HG03378 (cell line): ENCODE measurements at regions not wholly inside any gene's neighbourhood (a gene's known extent, or its start where the extent isn't known, plus 50 kb on each side); places are given as distances from the start of the nearest gene placed in this dataset.
"Not testable (repeated sequence)": the region's sequence is repeated elsewhere in the genome, so short reads cannot be mapped to it uniquely, and the experiment has no call there.

Source experiments
- ATAC-seq: cut with Tn5 transposase; IDR thresholded peaks from one replicate; pipeline ENCODE4 v1.9.1; 2021; ENCODE audit warnings: mild to moderate bottlenecking, moderate library complexity; ENCODE audit not compliant: unreplicated experiment

DNA sequence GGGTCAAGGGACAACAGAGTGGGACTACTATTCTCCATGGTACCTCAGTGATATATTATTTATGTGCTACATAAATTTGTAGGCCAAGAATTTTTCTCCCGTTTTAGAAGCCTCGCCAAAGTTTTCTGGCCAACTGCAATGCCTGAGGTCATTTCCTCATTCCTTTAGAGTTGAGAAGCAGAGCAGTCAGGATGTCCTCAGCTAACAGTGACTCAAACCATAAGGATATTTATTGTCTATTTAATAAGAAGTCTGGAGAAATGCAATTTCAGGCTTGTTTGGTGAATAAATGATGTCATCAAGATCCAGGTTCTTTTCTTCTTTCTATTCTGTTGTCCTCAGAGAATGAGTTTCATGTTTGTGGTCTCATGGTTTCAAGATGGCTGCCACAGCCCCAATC lies 91.0 kb downstream of the ADCYAP1 start:
- ATAC-seq, result no peak

DNA sequence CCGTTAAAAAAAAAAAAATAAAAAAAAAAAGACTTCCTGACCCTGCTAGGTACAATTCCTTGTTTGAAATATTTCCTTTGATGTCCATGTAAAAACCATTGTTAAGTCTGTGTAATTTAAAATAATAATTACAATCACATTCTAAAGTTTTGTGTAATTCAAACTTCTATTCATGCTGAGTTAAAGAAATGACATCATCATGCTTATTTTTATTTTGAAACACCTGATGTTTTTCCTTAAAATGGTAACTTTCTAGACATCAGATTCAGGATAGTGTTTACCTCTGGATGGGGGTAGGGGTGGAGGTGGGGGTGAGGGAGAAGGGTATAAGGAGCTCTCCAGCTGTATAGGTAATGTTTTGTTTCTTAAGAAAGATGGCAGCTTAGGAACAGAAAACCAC lies 92.8 kb downstream of the ADCYAP1 start:
- ATAC-seq, result no peak

DNA sequence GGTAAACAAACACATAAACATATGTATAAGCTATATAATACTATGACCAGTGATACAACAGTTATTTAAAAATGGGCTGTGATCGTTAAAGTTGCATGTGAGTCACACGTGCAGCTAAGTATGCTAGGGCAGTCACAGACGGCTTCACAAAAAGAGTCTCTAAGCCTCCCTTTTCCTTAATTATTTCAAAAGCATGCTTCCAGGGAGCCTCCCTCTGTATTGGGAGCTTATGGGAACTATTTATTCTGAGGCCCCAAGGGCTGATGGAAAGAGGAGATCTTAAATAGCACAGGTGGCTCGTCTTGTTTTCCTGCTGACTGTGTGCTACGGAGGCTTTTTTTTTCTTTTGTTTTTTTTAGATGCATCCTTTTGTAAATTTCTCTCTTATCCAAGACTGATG lies 94.3 kb downstream of the ADCYAP1 start:
- no peak for ATAC-seq

DNA sequence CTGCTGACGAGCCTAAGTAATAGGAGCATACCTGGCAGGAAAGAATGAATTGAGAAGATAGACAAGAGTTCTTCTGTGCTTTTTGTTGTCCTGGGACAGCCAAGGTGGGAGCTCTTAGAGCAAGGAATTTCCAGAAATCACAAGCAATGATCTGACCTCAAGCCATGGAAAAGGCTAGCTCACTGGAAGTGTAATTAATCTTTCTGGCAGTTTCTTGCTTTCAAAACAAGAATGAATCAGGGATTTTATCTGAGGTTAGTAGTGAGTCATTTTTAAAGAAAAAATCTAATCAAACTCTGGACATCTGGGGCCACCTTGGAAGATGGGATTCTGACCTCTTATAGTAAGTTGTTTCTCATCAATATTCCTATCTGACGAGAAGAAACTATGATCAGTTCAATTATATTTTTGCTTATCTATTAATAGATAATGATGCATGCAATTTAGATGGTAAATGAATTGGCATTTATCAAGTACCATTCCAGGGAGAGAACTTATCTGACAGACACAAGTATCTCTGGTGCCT lies 98.0 kb downstream of the ADCYAP1 start:
- ATAC-seq, result no peak

DNA sequence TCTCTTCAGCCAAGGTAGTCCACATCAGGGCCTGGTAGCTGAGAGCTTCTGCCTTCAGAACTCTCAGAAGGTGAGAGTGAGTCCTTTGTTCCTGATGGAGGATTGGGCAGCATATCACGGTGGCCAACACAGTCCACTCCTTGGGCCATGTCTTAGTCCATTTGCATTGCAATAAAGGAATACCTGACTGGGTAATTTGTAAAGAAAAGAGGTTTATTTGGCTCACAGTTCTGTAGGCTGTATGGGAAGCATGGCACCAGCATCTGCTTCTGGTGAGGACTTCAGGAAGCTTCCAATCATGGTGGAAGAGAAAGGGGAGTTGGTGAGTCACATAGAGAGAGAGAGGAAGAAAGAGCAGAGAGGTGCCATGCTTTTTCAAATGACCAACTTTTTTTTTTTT lies 98.8 kb downstream of the ADCYAP1 start:
- no peak for ATAC-seq

DNA sequence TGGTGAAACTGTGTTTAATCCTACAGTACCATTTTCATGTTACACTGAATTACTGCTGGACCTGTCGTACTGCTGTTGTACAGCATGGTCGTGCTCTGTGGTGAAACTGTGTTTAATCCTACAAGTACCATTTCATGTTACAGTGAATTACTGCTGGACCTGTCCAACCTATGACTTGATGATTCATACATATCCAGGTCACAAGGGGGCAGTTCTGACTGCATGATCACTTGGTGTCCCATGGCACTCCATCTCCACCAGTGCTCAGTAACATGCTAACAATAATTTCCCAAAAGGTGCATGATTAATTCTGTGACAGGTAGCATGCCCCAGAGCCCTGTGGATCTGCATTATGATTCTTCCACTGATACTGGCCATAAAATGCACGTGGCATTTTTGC lies 101.6 kb downstream of the ADCYAP1 start:
- no peak for ATAC-seq

DNA sequence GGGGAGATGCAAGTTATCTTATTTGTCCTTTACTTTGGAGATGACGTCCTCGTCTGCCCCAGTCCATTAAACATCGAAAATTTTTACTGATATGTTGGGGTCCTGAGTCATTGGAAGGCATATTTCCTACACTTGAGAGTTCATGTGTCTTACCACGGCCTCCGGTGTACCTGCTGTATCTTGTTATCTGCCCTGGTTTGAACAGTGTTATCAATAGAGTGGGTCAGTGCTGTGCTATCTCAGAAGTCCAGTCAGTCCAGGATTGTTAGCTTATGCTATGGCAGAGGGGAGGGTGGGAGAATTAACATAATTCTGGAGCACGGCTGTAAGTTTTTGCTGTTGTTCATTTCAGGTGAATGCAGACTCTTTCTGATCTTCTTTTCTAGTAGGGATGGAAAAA lies 102.3 kb downstream of the ADCYAP1 start:
- no peak for ATAC-seq

DNA sequence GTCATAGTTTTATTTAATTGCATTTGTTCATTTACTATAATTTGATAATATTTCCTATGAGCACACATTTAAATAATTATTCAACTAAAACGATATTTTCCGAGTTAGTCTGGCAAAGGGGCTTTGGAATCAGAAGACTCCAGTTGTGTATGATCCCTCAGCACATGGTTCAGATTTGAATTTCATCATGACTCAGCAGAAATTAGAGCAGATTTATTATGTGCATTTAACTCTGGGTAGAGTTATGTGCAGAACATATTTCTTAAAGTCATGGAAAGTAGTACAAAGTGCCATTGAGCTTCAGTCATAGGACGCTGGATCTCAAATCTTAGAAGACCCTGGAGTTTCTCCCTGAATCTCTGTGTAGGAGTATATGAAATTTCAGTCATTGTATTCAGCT lies 106.7 kb downstream of the ADCYAP1 start:
- ATAC-seq, result no peak

DNA sequence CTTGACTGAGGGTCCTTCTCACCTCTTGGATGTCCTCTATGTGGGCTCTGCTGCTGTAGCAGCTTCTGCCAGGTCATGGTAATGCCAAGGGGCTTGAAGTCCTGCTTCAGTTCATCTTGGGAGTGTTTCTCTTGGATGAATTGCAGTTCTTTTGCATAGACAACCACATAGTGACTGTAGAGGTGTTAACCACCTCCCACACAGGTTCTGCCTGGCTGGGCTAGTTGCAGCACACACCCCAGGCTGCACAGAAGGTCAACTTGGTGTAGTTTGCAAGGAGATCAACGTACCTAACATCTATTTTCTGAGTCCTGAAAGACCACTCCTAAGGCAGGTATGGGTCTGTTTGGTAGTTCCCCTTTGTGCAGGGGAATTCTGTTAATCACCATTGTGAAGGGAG lies 108.1 kb downstream of the ADCYAP1 start:
- no peak for ATAC-seq

DNA sequence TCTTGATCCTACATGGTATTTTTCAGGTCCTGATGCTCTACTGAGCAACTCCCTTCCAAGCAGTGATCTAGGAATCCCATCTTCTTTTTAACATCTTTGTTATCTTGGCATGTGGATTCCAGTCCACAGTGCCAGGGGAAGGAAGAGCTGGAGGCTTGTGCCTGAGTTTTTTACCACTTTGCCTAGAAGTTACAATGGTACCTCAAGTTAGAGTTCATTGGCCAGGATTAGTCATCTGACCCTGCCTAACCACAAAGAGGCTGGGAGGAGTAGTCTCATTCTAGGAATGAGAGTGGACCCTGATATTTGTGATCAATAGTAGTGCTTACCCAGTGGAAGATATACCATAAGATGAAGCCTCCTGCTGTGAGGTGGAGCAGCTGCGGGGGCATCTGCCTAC lies 109.3 kb downstream of the ADCYAP1 start:
- no peak for ATAC-seq

DNA sequence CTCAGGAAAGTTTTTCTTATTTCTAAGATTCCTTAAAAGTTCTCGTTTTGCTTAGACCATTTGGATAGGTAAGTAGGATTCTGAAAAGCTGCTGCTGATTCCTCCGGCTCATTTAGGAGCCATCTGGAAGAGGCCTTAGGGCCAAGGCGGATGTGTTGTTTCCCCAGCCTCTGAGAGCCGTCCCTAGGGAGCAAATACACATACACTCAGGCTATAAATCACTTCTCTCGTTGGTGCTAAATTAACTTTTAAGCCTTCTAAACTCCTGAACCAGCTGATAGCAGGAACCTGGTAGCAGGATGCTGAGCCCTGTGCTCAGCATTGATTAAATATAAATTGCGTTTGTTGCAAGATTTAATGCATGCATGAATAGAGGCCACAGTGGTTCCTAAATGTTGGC lies 109.8 kb downstream of the ADCYAP1 start:
- ATAC-seq, result no peak

DNA sequence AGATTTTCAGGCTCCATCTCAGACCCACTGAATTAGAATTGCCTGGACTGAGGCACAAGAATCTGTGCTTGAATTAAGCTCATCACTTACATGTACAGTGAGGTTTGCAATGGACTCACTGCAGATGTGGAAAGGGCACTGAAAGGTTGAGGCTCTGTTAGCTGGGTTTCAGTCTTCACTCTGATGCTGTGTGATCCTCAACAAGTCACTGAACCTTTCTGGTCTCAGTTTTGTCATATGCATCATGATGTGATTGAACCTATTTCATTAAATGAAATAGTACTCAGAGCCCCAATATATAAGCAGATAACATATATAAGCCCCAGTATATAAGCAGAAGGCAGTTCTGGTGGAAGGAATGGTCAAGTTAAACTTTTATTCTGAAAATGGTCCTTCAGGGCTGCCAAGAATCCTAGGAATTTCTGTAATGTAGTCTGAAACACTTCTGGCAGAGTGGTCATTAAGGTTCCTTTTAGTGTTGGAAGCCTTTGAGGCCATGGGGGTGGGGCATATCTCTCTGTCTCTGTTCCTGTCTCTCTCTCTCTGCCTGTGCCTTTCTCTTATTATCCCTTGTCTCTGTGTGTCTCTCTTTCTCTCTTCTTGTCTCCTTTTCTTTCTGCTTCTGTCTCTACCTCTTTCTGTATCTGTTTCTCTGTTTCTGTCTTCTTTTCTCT lies 110.4 kb downstream of the ADCYAP1 start:
- ATAC-seq, result no peak

DNA sequence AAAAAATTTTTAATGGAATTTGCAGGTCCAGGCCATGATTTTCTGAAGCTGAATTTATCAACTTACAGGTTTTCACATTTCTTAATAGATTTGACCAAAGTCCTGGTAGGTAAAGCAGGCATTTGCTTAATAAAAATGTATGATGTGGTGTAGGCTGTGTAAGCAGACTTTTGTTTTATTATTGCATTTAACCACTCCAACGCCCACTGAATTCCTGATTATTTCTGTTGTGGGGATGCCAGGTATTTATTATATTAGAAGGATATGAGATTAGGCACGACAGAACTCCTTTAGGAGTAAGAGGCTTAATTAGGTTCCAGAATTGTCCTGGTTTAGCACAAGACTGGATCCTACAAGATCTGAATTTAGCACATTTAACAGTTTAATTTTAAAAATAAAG lies 111.1 kb downstream of the ADCYAP1 start:
- ATAC-seq, result no peak

DNA sequence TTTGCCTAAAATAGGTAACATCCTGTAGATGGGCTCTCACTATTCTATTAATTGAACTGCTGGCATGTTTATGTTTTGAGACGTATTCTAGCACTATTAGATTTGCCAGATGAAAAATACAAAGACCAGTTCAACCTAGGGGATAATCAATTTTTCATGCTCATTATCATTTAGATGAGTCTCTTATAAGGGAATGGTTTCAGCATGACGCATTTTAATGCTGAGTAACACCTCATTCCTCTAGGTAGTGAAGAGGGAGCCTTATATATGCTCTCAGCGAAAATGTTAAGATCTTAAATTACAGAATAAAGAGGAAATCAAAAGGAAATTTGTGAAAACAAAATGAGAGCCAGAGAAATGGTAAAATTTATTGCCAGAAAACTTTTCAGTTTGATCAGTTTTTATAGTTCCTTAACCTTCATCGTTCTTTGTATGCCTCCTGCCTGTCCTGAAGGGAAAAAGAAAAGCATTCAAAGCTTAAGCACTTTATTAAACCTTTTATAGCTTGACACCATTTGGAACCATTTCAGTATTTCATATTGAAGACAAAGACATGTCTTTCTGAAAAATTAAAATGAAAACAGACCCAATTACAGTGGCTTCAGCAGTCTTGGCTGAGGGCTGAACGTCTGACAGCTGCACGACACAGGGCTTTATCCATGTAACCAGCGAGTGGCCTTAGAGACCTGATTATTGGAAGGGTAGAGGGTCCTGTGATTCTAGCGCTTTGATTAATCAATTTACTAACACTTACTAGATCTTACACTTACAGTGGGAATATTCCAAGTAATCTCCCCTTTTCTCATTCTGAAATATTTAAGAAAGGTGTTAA lies 112.8 kb downstream of the ADCYAP1 start:
- no peak for ATAC-seq

DNA sequence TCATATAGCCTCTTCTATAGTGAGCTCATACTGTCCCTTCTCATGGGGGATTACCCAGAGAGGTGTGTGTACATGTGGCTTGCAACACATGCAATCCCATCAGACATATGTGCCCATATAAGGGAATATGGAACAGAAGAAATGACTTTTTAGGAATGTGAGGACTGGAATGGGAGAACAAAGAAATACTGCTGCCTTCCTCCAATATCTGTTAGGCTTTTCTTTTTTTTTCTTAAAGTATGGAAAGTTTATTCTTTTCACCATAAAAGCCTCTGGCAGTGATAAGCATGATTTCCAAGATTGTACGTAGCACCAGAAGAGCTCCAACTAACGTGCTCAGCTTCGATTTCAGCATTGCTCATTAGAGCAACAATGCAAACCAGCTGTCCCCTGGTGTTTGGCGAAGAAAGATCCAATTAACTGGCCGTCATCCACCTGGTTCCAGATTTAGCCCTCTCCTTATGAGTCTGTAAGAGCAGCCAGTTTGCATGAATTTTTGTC lies 113.6 kb downstream of the ADCYAP1 start:
- no peak for ATAC-seq

DNA sequence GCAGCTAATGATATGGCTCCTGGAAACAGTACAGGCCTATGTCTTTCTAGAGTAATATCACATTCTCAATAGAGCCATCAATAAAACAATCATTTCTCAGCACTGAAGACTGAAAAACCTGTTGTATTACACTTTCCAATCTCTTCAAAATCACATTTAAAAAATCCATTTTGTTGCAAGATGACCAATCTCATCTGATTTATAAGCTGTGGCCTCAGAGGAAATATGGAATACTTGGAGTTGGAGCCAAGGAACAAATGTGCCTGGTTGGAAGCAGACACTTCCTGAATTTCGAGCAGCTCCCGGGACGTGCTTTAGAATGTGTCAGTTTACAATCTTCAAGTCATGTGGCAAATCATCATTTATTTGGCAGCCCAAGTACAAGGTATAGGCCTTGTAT lies 114.5 kb downstream of the ADCYAP1 start:
- no peak for ATAC-seq

DNA sequence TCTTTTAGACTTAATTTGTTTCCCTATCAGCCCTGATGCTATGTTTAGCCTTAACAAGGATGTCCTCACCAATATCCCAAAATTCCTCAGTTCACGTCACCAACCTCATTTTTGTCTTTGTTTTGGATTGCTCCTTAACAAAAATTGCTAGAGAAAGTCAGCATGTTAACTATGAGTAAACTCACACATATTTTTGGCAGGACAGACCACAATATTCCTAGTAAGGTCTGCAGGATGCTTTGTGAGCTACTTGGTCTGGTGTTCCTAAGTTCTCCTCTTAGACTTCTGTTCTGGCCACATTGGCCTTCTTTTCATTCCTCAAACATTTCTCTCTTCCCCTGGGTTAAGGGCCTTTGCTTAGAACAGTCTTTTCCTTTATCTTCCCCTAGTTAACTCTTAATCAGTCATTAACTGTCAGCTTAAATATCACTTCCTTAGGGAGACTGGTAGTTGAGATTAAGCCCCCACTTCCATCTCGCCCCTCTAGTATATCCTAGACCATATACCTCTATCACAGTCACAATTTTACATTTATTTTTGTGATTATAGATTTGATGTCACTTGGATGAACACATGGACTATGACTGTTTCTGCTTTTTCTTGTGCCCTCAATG lies 116.2 kb downstream of the ADCYAP1 start:
- no peak for ATAC-seq

DNA sequence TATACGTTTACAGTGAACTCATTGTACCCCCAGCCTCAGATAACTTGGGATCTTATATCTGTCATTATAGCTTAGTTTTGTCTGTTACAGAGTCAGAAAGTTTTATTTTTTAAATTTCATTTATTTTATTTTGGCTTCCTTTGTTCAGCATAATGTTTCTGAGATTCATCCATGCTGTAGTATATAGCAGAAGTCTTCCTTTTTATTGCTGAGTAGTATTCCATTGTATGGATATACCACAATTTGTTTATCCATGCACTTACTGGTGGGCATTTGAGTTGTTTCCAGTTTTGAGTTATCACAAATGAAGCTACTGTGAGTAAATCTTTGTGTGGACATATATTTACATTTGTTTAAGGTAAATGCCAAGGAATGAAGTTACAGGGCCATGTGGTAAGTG lies 122.3 kb downstream of the ADCYAP1 start:
- ATAC-seq, result no peak

DNA sequence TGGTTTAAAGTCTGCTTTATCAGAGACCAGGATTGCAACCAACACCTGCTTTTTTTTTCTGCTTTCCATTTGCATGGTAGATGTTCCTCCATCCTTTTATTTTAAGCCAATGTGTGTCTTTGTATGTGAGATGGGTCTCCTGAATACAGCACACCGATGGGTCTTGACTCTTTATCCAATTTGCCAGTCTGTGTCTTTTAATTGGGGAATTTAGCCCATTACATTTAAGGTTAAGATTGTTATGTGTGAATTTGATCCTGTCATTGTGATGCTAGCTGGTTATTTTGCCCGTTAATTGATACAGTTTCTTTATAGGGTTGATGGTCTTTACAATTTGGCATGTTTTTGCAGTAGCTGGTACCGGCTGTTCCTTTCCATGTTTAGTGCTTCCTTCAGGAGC lies 128.4 kb downstream of the ADCYAP1 start:
- ATAC-seq, result not testable (repeated sequence)

DNA sequence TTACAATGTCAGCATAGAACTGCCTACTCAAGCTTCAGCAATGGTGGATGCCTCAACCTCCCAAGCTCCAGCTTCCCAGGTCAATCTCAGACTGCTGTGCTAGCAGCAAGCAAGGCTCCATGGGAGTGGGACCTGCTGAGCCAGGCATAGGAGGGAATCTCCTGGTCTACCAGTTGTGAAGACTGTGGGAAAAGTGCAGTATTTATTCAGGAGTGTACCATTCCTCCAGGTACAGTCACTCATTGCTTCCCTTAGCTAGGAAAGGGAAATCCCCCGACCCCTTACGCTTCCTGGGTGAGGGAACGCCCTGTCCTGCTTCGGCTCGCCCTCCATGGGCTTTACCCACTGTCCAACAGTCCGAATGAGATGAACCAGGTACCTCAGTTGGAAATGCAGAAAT lies 130.3 kb downstream of the ADCYAP1 start:
- no peak for ATAC-seq

DNA sequence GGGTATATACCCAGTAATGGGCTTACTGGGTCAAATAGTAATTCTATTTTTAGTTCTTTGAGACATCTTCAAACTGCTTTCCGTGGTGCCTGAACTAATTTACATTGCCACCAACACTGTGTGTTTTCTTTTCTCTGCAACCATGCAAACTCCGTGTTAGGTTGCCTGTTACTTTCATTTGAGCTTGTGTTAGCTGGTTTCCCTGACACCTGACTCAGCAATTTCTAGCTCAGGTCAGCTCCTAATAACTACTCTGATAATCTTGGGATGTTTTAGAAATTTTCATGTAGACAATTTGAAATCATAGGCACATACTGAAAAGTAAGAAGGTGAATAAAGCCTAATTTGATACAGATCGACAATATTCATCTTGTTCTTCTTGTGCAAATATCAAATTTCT lies 132.3 kb downstream of the ADCYAP1 start:
- ATAC-seq, result no peak

DNA sequence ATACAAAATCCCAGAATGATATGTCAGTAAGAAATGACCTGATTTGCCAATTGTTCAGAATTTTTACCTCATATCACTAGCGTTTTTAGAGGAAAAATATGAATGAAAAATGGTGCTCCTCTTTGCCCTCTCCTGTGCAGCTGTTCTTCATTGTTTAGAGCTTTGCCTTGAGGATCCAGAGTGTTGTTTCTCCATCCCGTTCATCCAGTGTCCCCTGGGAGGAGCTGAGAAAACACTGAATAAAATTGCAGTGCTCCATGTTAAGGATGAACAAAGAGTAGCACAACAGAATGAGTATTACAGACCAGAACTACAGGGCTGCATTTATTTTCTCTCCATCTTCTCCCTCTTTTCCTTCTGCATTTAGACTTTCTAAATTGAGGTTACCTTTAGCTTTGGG lies 133.1 kb downstream of the ADCYAP1 start:
- ATAC-seq, result no peak
